ENCODE measurements at regions not wholly inside any gene's neighbourhood (a gene's known extent, or its start where the extent isn't known, plus 50 kb on each side); places are given as distances from the start of the nearest gene placed in this dataset.
"Not testable (repeated sequence)": the region's sequence is repeated elsewhere in the genome, so short reads cannot be mapped to it uniquely, and the experiment has no call there.

- no peak for DNase-seq
These were observed 142.8 kb downstream of the NECTIN1 start for GRCh38 chr11:119586181-119586580.

GRCh38 chr11:119585043-119585781 is 143.8 kb downstream of the NECTIN1 start:
- no peak for DNase-seq

GRCh38 chr11:119584193-119585042 is 144.6 kb downstream of the NECTIN1 start:
- DNase-seq: no peak

- no peak for DNase-seq
These were observed 145.4 kb downstream of the NECTIN1 start for GRCh38 chr11:119583585-119583984.

- not testable (repeated sequence) for DNase-seq
These were observed 147.6 kb downstream of the NECTIN1 start for GRCh38 chr11:119581396-119581795.

GRCh38 chr11:119580751-119581150 is 148.2 kb downstream of the NECTIN1 start:
- DNase-seq: no peak

GRCh38 chr11:119580081-119580480 is 148.9 kb downstream of the NECTIN1 start:
- DNase-seq: no peak

GRCh38 chr11:119578521-119579191 is 150.3 kb downstream of the NECTIN1 start:
- DNase-seq: no peak

- DNase-seq: no peak
These were observed 150.9 kb upstream of the THY1 start for GRCh38 chr11:119573858-119574257.

GRCh38 chr11:119572481-119573424 is 149.8 kb upstream of the THY1 start:
- no peak for DNase-seq

- no peak for DNase-seq
These were observed 148.3 kb upstream of the THY1 start for GRCh38 chr11:119571311-119571710.

- no peak for DNase-seq
These were observed 145.0 kb upstream of the THY1 start for GRCh38 chr11:119567688-119568582.

- DNase-seq: no peak
These were observed 143.3 kb upstream of the THY1 start for GRCh38 chr11:119566319-119566718.

GRCh38 chr11:119565693-119566092 is 142.7 kb upstream of the THY1 start:
- not testable (repeated sequence) for DNase-seq

GRCh38 chr11:119560961-119561360 is 138.0 kb upstream of the THY1 start:
- no peak for DNase-seq

- DNase-seq: no peak
These were observed 137.3 kb upstream of the THY1 start for GRCh38 chr11:119560291-119560690.

GRCh38 chr11:119552106-119552485 is 129.1 kb upstream of the THY1 start:
- no peak for DNase-seq

- DNase-seq: no peak
These were observed 128.6 kb upstream of the THY1 start for GRCh38 chr11:119551420-119552105.

GRCh38 chr11:119550053-119550752 is 127.2 kb upstream of the THY1 start:
- no peak for DNase-seq

- no peak for DNase-seq
These were observed 124.5 kb upstream of the THY1 start for GRCh38 chr11:119547511-119547910.

All from T-helper 9 cell (primary cell).